ENCODE measurements at regions not wholly inside any gene's neighbourhood (a gene's known extent, or its start where the extent isn't known, plus 50 kb on each side); places are given as distances from the start of the nearest gene placed in this dataset.

- DNase-seq, result no peak
Measured at GRCh38 chr1:195495720-195496635, 1112.3 kb downstream of the KCNT2 start.

GRCh38 chr1:195482137-195482536 is 1126.1 kb downstream of the KCNT2 start:
- no peak for DNase-seq

- DNase-seq, result no peak
Measured at GRCh38 chr1:195481293-195481692, 1126.9 kb downstream of the KCNT2 start.

DNA sequence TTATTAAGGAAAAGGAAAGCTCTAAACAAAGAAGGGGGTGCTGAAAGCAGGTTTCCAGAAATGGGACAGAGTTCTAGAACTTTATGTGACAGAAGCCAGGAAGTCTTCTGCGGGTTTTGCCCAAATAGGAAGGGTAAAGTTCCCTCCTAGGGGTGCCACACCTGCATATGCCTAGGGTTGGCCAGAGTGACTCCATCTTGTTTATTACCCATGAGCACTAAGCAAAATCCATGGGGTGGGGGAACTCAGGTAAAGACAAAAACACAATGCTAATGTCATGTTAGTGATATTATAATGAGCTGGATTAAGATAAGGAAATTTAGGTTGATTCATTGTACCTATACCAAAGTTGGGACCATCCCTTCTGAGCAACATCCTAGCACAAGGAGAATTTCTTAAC is 1132.7 kb downstream of the KCNT2 start:
- no peak for DNase-seq

DNA sequence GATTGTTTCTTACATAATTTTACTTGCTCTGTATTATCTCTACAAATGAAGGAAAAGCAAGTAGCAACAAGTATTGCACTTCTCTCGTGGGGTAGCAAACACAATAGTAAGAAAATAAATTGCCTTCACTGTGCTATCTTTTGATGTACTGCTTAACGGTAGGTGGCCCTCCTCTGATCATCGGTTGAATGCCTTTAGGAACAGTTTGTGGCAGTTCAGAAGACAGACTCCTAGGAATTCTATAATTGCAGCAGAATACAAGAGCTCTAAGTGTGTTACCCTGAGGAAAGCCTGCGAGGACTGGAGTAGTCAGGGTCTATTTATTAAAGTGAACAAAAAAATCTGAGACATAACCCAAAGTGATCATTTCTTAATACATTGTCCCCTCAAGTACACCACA is 1135.9 kb downstream of the KCNT2 start:
- no peak for DNase-seq

DNA sequence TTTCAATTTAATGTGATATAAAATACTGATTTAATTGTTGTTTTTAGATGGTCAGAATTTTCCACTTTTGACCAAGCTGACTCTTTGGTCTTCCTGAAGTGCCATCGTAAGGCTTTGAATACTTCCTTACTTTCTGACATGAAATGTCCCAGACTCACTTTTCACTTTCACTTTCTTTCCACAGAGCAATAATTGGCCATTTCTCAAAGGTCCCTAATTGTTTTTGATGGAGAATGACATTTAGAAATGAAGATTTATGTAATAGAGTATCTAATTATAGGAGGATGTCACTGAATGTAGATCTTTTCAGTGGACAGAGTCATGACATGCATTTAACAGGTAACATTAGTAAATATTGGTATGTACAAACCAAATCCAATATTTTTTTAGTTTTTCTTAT is 1141.6 kb downstream of the KCNT2 start:
- no peak for DNase-seq

- no peak for DNase-seq
Measured at GRCh38 chr1:195462646-195463045, 1145.6 kb downstream of the KCNT2 start.

- DNase-seq, result no peak
Measured at GRCh38 chr1:195462152-195462551, 1146.1 kb downstream of the KCNT2 start.

DNA sequence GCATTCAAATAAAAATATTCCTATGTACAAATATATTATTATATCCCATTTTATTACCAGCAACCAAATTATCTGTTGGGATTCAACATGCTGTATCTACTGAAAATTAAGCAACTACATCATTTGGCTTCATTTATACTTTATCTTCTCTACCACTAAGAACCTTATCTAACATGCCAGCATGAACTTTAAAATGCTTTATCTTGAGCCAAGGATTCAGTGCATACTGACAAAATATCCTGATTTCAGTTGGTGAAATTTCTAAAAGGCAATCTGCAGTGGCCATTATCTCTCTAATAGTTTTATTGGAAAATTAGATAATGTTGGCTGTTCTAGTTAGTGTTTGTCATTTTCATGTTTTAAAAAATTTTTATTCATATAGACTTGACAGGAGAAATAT is 1149.9 kb downstream of the KCNT2 start:
- no peak for DNase-seq

DNA sequence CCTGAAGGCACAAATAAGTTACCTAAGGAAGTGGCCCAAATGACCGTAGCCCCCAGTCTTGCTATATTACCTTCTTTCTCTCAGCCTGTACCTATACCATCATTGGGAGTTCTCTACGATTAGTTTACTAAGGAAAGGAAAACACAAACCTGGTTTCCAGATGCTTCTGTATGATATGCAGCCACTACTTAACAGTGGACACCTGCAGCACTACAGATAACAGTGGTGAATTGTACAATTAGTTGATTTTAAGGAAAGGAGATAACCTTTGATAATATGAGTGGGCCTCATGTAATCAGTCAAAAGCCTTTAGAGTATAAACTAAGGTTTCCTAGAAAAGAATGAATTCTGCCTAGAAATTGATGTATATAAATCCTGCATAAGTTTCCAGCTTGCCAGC is 1157.4 kb downstream of the KCNT2 start:
- no peak for DNase-seq

DNA sequence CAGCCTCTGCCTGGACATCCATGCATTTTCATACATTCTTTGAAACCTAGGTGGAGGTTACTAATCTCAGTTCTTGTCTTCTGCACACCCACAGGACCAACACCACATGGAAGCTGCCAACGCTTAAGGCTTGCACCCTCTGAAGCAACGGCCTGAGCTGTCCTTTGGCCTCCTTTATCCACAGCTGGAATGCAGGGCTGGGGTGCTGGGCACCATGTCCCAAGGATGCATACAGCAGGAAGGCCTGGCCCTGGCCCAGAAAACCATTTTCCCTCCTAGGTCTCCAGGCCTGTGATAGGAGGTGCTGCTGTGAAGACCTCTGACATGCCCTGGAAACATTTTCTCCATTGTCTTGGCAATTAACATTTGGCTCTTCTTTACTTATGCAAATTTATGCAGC is 1168.6 kb downstream of the KCNT2 start:
- no peak for DNase-seq

- DNase-seq, result no peak
Measured at GRCh38 chr1:195434566-195435203, 1173.6 kb downstream of the KCNT2 start.

- no peak for DNase-seq
Measured at GRCh38 chr1:195430826-195431225, 1177.4 kb downstream of the KCNT2 start.

DNA sequence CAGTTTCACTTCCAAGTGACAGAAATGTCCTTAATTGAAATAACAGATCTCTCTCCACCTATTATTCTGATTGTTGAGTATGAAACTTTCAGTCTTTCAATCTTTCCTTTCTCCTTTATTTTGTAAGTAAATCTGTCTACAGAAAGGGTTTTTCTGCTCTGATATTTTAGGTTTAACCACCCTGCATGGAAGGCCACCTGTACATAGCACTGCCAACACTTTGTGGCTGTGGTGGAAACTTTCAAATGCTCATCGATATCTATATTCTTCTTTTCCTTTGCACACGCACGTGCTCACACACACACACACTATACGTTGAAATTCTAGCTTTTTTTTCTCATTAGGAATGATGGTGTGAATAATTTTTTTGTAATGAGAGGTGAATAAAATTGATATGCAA is 1179.3 kb downstream of the KCNT2 start:
- DNase-seq, result no peak

DNA sequence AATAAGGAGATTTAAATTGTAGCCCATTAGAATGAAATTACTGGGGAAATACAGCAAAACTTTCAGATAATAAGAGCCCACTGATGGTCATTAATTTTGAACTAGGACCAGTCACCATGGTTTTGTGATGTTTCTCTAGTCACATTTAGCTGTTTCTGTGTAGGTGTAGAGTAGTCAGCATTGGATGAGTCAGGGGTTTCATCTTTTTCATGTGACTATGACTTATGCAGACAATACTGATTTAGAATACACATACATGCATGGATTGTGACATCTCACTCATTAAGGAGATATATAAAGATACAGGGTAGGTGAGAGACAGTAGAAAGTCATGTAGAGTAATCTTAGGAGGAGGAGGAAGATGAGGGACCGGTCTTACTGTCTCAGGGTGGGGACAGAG is 1192.7 kb downstream of the KCNT2 start:
- DNase-seq, result no peak

- no peak for DNase-seq
Measured at GRCh38 chr1:195394567-195394966, 1213.7 kb downstream of the KCNT2 start.

GRCh38 chr1:195376190-195376589 is 1232.0 kb downstream of the KCNT2 start:
- DNase-seq, result no peak

- no peak for DNase-seq
Measured at GRCh38 chr1:195373856-195374255, 1234.4 kb downstream of the KCNT2 start.

DNA sequence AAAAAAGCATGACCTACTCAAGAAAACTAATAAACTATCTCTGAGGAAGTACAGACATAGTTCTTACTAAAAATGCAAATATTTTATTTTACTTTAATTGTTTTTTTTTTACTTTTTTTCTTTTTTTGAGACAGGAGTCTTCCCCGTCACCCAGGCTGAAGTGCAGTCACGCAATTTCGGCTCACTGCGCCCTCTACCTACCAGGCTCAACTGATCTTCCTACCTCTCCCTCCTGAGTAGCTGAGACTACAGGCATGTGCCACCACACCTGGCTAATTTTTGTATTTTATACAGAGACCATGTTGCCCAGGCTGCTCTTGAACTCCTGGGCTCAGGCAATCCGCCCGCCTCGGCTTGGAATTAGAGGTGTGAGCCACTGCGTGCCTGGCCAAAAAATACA is 1263.1 kb downstream of the KCNT2 start:
- DNase-seq, result no peak

DNA sequence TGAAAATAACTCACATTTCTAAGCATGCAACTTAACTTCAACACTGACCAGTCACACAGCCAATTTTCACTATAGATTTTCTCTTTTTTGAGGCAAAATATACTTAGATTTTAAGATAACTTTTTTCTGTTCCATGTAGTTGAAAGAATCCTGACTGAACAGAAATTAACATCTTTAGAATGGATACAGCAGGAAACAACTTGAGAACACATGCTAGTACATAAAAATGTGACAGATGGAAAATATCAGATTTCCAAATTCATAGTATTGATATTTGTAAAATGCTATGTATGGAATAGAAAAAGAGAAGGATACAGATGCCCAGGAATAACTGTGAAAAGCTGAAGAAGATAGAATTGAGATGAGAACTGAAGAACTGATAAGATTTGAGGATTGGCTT is 1270.6 kb downstream of the KCNT2 start:
- no peak for DNase-seq

DNA sequence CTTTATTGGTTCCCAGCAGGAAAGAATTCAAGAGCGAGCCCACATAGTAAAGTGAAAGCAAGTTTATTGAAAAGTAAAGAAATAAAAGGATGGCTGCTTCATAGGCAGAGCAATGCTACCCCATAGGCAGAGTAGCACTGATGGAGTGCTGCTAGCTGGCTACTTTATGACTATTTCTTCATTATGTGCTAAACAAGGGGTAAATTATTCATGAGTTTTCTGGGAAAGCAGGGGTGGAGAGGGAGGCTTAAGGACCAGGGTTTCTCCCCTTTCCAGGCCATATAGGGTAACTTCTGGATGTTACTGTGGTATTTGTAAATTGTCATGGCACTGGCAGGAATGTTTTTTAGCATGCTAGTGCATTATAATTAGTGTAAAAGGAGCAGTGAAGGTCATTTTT is 1271.4 kb downstream of the KCNT2 start:
- DNase-seq, result no peak

DNA sequence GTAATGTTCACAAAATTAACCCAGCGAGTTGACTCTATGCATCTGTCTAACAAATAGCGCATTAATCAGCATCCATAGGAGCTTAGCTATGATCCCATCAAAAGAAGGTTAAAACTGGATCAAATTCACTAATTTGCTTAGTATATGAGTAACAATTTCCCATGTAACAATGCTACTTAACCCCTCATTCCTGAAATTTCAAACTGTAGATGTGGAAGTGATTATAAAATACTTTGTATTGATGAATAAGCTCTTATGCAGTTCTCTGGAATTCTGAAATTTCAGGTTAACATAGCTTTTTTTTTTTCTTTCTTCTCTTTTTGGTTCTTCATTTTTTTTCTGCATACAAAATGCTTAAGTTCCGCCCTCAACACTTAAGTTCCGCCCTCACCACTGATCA is 1272.7 kb downstream of the KCNT2 start:
- DNase-seq, result no peak

DNA sequence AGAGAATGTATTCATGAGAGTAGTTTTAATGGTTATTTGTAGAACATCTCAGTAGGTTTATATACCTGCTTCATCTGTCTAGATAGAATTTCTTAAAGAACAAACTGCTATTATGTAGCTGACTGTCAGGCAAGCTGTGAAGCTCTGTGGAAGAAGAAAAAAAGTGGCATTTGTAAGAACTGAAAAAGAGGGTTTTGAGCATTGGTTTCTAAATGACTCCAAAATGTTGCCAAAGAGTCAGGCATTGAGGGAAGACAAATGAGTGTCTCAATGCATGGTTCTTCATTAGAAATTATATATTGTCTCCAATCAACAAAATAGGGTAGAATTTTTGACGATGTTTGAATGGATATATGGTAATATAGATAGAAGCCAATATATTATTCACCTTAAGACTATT is 1276.1 kb downstream of the KCNT2 start:
- DNase-seq, result no peak

GRCh38 chr1:195328681-195329080 is 1279.6 kb downstream of the KCNT2 start:
- DNase-seq, result no peak

GRCh38 chr1:195328102-195328501 is 1280.1 kb downstream of the KCNT2 start:
- no peak for DNase-seq

Data from CD4-positive, alpha-beta T cell treated with Interleukin-15 for 1 hour (primary cell).